Liver (tissue), 3 donors: ENCODE measurements at regions not wholly inside any gene's neighbourhood (a gene's known extent, or its start where the extent isn't known, plus 50 kb on each side); places are given as distances from the start of the nearest gene placed in this dataset.

Source experiments
- ATF3 ChIP-seq: IDR thresholded peaks from 2 replicates; pipeline ENCODE4 v1.6.1; 2016; ENCODE audit warnings: antibody characterized with exemption
- CTCF ChIP-seq: fragments of 150-350 bp; IDR thresholded peaks from 2 replicates; pipeline ENCODE4 v1.5.1; 2017; ENCODE audit warnings: improper control_type of control experiment, low read depth, low read length; ENCODE audit not compliant: missing input control
- REST ChIP-seq: IDR thresholded peaks from 2 replicates; pipeline ENCODE4 v1.6.1; 2016; ENCODE audit warnings: antibody characterized with exemption, mild to moderate bottlenecking
- TAF1 ChIP-seq: conservative IDR thresholded peaks from 2 replicates; pipeline ENCODE4 v1.6.1; 2016; ENCODE audit warnings: antibody characterized with exemption, mild to moderate bottlenecking
- donor health status: healthy.
- donor health status: healthy.

GRCh38 chr13:106361621-106362020 is 173.8 kb downstream of the EFNB2 start:
- TF ChIP-seq CTCF (no peak), ATF3 (no peak), TAF1 (no peak), REST (no peak)
